GM18498 (cell line): ENCODE measurements at regions not wholly inside any gene's neighbourhood (a gene's known extent, or its start where the extent isn't known, plus 50 kb on each side); places are given as distances from the start of the nearest gene placed in this dataset.
A peak's percentile ranks its signal among the peaks of the same experiment; 100 is the strongest.

ENCODE experiments used
- ATAC-seq: cut with Tn5 transposase; IDR thresholded peaks from one replicate; pipeline ENCODE4 v1.9.1; 2021; ENCODE audit warnings: mild to moderate bottlenecking, moderate library complexity; ENCODE audit not compliant: unreplicated experiment

DNA sequence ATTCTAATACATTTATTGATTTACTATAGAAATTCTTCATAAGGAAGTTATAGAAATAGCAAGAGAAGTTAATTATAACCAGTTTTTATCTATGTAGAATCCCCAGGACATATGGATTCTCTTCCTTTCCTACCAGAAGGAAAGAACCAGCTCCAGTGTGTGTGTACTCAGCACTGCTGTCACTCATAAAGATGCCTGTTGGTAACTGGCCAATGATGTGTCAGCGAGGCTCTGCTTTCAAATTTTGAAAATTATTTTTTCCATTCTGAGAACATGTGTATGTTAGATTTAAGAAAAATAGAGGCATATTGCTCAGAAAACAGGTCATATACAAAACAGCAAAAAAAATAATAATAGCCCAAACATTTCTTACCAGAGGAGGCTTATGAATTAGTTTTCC lies 814.8 kb upstream of the IGFBP7 start:
- no peak for ATAC-seq

DNA sequence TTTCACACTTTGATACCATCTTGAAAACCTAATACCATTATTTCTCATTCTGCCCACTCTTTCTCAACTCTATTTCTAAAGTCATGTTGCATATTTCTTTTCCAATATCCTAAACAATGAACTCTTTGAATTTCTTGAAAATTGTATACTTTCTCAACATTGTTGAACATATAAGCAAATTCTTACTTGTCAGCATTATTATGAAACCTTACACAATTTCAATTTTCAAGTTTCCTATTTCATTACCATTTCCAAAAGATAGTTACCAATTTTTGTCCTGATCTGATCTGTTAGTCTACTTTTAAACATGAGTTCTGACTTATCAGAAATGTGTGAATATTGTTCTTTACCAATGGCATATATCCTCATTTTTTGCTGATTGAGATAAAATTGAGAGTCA lies 806.3 kb upstream of the IGFBP7 start:
- ATAC-seq: no peak

DNA sequence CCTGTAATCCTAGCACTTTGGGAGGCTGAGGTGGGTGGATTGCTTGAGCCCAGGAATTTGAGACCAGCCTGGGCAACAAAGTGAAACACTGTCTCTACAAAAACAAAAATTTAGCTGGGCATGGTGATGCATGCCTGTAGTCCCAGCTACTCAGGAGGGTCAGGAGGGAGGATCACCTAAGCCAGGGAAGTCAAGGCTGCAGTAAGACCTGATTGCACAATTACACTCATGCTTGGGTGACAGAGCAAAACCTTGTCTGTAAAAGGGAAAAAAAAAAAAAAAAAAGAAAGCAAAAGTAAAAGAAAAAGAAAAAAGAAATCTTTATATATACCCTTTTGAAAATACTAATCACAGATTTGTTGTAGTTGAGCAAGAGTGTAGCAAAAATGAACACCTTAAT lies 801.0 kb upstream of the IGFBP7 start:
- ATAC-seq: no peak

DNA sequence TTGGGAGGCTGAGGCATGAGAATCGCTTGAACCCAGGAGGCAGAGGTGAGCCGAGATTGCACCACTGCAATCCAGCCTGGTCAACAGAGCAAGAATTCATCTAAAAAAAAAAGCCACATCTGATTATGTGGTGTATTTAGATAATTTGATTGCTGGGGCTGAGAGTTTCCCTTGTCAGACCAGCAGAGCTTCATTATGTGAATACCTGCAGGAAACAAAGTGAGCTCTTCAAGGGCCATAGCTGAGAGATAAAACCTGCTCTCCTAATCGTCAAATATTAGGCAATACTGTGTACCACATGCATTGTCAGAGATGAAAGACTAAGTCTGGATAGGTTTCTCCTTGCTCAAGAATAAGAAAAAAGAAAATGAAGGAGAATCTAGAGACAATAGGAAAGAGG lies 800.0 kb upstream of the IGFBP7 start:
- no peak for ATAC-seq

DNA sequence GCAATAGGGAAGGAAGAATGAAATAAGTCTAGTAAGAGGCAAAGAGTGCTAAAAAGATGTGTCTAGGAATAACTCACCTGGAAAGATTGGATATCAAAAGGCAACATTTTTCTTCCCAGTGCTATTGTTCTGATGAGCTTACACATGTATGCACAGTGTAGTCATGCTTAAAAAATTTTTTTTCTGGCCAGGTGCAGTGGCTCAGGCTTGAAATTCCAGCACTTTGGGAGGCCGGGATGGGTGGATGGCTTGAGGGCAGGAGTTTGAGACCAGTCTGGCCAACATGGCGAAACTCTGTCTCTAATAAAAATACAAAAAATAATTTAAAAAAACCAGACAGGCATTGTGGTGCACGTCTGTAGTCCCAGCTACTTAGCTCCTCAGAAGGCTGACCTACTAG lies 795.8 kb upstream of the IGFBP7 start:
- no peak for ATAC-seq

DNA sequence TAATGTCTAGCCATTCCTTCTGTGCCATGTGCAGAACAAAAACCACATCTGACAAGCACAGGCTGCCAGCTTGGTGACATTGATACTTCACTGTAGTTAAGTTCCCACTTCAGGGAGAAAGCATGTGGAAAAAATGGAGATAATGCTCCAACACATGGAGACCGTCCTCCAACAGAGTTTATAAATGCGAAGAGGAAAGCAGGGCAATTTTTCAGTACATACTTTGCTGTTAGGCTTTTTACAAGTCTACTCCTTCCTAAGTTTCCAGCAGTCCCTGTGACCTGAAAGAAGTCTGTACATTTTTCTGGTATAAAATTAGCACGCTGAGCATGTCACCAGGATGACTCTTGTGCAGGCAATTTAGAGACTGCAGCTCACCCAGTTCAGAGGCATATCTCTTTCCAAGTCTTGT lies 766.9 kb upstream of the IGFBP7 start:
- ATAC-seq: no peak

DNA sequence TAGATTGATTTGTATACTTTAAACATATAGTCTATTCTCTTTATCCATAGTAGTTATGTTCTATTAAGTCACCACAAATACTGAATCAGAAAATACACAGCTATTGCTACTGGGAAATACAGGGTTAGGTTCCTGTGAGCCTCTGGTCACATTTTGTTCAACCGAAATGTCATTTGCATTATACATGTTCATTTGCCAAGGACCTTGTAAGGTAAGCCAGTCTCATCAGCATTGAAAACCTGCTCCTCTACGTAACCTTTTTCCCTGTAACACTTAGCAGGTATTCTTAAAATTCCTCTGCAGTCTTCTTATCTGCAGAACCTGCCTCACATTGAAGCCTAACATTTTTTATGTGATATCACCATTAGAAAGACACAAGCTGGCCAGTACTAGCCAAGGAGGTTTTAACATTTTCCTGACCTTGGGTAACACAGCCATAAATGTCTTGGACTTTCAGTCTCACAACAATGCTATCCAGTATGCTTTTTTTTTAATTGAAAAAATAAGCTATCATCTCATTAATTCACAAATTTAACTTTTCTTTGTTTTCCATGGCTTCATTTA lies 765.7 kb upstream of the IGFBP7 start:
- no peak for ATAC-seq

DNA sequence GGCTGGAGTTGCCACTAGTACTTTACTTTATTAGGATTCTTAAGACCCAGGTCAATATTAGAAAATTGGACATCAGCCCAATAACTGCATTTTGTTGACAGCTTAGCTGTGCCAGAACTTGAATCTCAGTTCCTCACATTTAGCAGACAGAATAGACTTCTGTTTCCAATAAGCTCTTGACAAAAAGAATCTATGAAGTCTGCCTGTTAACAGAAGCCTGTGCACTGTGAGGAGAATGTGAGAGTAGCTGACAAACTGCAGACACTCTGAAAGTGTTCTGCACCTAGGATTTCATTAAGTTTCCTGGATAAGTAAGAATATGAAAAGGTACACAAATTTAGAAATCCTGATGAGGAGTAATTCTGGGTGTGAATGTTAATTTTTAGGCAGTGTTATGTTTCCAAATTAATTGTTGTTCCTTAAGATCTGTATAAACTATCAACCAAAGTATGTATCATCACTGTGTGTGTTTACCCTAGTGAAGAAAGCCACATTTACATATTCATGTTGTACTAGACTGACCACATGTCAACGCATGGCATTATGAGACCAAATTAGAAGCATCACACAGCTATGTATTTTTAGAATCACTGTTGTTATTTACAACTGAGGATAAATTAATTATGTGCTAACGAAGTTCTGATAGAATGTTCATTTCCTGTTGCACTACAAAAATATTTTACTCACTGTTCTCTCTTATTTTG lies 756.4 kb upstream of the IGFBP7 start:
- ATAC-seq: peak; percentile 48

DNA sequence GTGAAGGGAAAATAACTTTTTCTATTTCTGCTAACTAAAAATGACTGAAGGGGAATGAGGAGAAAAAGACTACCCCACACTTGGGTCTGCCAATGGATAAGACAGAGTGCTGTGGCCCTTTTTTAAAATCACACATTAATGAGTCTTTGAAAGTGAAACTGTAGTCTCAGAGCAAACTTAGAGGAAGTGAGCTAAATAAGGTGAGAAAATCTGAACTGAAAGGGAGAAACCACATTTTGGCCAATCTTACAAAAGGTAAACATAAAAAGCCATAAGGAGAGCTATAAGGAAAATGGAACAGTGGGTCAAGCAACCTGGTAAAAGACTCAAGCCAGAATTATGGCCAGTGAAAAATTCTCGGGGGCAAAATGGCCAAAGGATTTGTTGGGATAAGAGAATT lies 755.1 kb upstream of the IGFBP7 start:
- ATAC-seq: peak; percentile 89

DNA sequence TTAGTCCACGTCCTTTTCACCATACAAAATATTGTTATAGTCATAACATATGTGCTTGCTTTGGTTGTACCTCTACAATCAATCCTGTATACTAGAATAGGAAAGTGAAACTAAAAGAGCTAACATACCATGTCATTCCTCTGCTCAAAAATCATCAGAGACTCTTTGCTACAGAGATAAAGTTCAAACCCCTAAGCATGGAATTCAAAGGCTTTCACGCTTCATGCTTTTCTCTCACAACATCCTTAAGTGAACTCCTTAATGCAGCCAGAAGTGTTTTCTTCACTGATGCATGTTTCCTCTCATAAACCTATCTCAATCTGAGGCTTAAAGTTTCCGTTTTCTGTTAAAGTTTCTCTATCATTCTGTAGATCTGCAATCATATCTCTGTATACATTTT lies 744.6 kb upstream of the IGFBP7 start:
- ATAC-seq: peak; percentile 96

DNA sequence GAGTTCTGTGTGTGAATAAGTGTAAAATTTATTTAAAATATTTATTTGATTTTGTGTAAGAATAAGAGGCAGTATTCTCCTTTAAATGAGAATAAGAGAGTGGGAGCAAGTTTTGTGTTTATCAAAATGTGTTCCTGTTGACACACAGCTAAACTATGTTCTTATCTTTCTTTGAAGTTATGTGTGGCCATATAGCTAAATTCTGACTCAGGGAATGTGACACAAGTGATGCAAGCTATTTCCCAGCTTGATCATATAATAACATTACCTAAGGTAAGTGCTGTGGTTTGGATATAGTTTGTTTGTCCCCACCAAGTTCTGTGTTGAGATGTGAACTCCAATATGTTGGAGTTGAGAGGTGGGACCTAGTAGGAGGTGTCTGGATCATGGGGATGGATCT lies 740.0 kb upstream of the IGFBP7 start:
- ATAC-seq: no peak

DNA sequence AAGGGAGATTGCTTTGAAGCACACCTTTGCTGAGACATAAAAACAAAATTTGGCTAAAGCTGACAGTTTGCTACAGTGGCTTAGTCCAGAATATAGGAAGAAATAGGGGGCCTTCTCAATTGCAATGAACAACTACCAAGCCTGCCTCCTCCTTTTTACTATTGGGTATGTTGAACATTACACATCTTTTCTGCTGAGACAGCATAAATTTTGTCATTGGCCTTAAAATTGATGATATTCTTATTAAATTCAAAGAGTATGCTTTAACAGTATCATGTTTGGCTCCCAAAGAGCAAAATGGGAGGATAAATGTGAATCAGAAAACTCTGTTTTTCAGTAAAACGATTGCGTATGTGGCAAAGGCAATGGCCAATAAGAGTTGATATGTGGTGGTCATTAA lies 721.9 kb upstream of the IGFBP7 start:
- no peak for ATAC-seq

DNA sequence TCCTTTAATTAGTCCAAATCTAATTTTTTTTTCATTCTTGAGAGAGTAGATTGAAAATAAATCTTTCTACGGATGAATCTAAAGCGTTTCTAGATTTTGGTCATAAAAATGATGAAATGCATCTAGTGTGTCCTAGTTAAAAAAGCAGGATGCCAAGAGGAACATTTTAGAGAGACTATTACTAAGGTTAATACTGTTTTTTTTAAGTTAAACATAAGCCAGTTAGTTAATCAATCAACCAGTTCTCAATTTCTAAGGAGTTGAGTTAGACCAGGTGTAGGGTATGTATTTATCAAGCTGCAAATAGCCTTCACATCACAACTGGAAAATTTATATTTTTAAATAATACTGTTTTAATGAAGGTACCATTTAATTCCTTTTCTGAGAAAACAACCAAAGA lies 679.5 kb upstream of the IGFBP7 start:
- no peak for ATAC-seq

DNA sequence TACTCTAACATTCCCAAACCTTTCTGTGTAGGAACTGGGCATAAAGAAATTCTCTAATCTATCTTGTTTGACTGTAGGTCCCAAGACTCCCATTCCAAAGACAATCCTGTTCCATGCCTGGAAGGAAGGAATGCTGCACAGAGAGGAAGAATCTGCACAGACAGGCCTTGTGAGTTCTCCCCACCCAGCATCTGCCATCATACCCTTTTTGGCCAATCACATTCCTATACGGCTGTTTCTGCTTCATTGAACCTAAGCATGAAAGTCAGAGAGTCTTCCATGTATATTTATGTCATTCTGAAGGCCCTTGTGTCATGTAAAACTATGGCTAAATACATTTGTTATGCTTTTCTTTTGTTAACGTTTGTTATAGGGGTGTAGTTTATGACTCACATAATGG lies 667.7 kb upstream of the IGFBP7 start:
- ATAC-seq: no peak

DNA sequence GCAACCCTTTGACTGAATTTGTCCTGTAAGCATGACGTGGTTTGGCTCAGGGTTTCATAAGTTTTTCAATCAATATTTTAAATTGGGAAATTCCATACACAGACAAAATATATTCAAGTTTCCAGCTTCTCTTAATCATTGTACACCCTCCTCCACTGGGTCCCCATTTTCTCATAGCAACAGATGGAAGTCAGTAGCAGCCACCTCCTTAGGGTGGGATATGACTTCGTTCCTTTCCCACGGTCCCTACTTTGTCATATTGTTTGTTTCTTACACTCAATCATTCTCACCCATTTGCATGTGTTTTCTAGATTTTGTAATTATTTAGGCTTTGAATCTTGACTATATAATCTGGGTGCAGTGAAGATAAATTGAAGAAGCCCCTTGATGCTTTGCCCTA lies 664.5 kb upstream of the IGFBP7 start:
- no peak for ATAC-seq

DNA sequence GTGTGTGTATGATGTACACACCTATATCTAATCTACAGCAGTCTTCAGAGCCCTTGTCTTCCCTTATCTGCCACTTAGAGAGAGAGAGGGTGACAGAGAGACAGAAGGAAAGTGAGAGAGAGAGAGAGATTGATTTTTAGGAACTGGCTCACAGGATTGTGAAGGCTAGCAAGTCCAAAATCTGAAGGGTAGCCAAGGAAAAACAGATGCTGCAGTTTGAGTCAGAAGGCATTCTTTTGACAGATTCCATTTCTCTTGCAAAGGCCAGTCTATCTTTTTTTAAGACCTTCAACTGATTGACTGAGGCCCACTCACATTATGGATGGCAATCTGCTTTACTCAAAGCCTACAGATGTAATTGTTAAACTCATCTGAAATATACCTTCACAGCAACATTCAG lies 664.0 kb upstream of the IGFBP7 start:
- ATAC-seq: no peak

DNA sequence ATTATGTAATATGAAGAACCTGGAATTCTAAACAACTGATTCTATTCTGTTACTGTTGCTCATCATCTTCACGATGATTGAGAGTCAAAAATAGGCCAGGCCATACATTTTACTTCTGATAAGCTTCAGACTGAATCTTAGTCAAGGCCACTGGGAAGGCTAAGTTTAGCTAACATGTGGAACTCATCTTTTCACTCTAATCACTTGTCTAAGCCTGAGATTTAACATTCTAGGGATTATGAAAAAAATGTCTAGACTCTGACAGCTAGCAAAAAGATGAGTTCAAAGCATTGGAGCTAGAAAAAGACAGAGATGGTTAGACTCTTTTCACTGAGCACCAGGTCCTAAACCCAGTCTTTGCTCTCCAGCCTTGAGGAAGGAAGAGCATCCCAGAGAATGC lies 656.2 kb upstream of the IGFBP7 start:
- no peak for ATAC-seq

DNA sequence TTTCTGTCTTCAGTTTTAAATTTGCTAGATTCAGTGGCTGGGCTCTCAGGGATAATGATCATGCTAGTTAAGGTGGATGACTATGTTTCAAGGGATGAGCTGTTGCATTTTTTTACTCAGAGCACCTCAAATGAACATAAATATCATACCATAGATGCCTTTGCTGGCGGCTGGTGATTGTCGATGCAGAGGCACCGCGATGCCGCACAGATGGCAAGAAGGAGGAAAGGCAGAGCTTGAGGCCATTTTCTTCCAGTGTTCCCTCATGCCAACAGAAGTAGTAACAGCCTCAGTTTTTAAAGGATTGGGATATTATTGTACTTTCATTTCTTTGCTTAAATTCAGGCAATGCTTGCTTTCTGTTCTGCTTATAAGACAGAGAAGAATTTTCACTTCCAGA lies 654.7 kb upstream of the IGFBP7 start:
- no peak for ATAC-seq

DNA sequence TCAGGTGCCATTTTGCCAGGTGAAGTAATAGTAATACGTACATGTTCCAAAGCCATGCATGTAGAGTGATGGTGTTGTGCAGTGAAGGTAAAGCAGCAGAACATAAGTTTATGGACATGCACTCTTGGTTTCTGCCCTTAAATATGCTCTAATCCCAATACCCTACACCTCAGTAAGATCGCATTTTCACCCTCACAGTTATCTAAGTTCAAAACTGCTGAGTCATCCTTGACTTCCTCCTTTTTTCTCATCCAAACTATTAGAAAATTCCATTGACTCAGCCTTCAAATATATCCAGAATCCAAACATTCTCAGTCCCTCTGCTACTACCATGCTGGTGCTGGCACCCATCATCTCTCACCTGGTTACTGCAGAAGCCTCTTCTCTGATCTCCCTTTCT lies 652.9 kb upstream of the IGFBP7 start:
- no peak for ATAC-seq

DNA sequence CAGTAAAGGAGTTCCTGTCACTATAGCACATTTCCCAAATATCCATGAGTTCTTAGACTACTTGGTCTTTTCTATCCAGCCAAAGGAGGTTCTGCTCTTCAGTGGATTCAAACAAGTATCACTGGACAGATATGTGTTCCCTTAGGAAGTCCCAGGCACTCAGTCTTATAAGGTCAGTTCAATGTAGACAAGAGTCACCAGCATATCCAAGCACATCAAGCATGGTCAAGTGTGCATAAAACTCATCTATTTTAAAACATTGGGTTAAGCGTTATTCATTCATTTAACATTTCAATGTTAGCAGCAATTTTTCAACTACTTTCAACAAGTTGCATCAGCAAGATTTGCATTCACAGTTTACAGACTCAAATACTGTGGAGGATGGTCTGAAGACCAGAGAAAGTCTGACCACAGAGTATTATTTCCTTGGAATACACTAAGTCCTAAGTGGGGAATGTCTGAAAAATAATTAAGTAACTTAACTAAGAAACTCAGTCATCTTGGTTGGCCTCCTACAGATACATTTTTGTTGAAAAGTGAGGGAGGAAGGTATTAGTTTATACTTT lies 630.5 kb upstream of the IGFBP7 start:
- no peak for ATAC-seq

DNA sequence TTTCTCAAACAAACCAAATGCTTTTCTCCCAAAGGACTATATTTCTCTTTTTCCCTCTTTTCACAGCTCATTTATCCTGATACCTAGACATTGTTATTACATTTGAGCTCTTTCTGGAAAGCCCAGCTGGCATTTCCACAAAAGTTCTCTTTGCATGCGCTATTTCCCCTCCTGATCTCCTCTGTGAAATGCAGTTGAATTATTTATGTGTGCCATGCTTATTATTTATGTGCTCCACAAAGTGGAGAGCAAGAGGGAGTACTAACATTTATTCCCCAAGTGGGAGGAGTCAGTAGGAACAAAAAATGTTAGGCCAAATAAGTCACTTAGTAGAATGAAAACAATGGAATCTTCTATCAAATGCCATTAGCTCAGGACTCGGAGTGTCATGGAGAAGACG lies 626.6 kb upstream of the IGFBP7 start:
- ATAC-seq: no peak

DNA sequence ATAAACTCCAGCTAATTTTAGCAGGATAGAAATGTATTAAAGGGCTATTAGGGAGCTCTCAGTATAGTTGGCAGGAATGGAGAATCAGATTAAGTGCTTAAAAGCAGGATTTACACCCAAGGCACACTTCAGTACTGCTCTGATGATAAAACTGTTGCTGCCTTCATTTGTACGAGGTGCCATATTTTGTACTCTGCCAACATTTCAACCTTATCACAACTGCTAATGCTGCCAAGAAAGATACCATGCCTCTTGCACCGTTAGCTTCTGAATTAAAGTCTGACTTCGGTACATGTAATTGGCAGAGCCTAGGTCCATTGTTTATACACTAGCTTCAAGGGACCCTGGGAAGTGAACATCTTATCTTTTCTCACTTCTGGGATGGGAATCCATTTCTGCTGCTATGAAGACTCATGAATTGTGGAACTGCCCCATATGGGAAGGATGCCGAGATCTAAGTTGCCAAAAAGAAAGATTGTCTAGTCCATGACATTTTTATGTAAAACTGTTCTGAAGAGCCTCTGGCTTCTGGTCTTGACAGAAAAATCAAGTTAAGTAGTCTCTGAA lies 624.0 kb upstream of the IGFBP7 start:
- ATAC-seq: no peak
